Gastroesophageal sphincter (tissue), 2 donors: ENCODE measurements at regions not wholly inside any gene's neighbourhood (a gene's known extent, or its start where the extent isn't known, plus 50 kb on each side); places are given as distances from the start of the nearest gene placed in this dataset.

ENCODE experiments used
- EP300 ChIP-seq: sonication (generic); formaldehyde crosslinking; IDR thresholded peaks from one replicate; pipeline ENCODE4 v1.6.1; 2017; ENCODE audit warnings: antibody characterized with exemption, mild to moderate bottlenecking
- POLR2A ChIP-seq, 2 donors: fragments of 450-650 bp; IDR thresholded peaks; one replicate each; pipeline ENCODE4 v1.6.1; 2017; ENCODE audit warnings: antibody characterized with exemption in 2 of 2, mild to moderate bottlenecking in 2 of 2, moderate library complexity in 1 of 2

- TF ChIP-seq POLR2A (IDR thresholded peaks at IDR 0.05): no peak
- TF ChIP-seq EP300: no peak
Observed at GRCh38 chr2:71756280-71756906, 303.0 kb downstream of the DYSF start.
